OCI-LY7 (cell line): ENCODE measurements at regions not wholly inside any gene's neighbourhood (a gene's known extent, or its start where the extent isn't known, plus 50 kb on each side); places are given as distances from the start of the nearest gene placed in this dataset.

Experiments
- BruUV-seq: library from RNA; stranded (reverse); fragments of 400-500 nt; replicated peaks from 2 replicates; lab custom pipeline; 2021; lab: Mats Ljungman, UMichigan
- CTCF ChIA-PET: fragments of 300-600 bp; sonication (Branson Sonifier 250); formaldehyde crosslinking; loops from one replicate; lab custom pipeline; 2022; ENCODE audit warnings: antibody characterized with exemption; ENCODE audit not compliant: unreplicated experiment; lab: Charles Lee
- POLR2A ChIA-PET: fragments of 300-600 bp; sonication (Branson Sonifier 250); formaldehyde crosslinking; loops from one replicate; lab custom pipeline; 2022; ENCODE audit warnings: antibody characterized with exemption; lab: Charles Lee
- DNase-seq: peaks from one replicate; pipeline ENCODE4 v3.0.0-alpha.2; 2015; ENCODE audit warnings: low spot score
- H2AFZ ChIP-seq: fragments of 200-600 bp; sonication (generic), shearing (Covaris generic); 2 replicates; pipeline ENCODE4 v1.6.1; 2014; ENCODE audit warnings: mild to moderate bottlenecking, antibody characterized with exemption, low read length, moderate library complexity
- H3K27ac ChIP-seq: fragments of 200-600 bp; sonication (generic); 2 replicates; pipeline ENCODE4 v1.5.1; 2014; ENCODE audit warnings: mixed run types, low read depth, mild to moderate bottlenecking, moderate library complexity, low read length, inconsistent platforms; ENCODE audit not compliant: poor library complexity, severe bottlenecking
- H3K36me3 ChIP-seq: fragments of 200-600 bp; sonication (generic); 2 replicates; pipeline ENCODE4 v1.6.1; 2014; ENCODE audit warnings: mild to moderate bottlenecking, antibody characterized with exemption, low read length, moderate library complexity, mixed read lengths; ENCODE audit not compliant: insufficient read depth
- H3K4me1 ChIP-seq: fragments of 200-600 bp; sonication (generic); 2 replicates; pipeline ENCODE4 v1.5.1; 2014; ENCODE audit warnings: mild to moderate bottlenecking, low read length; ENCODE audit not compliant: insufficient read depth, poor library complexity, severe bottlenecking
- H3K4me2 ChIP-seq: fragments of 200-600 bp; sonication (generic); 2 replicates; pipeline ENCODE4 v1.6.1; 2014; ENCODE audit warnings: mild to moderate bottlenecking, low read length
- H3K4me3 ChIP-seq: fragments of 200-600 bp; sonication (generic); 2 replicates; pipeline ENCODE4 v1.5.1; 2014; ENCODE audit warnings: mild to moderate bottlenecking, low read depth, low read length; ENCODE audit not compliant: poor library complexity, severe bottlenecking
- H3K79me2 ChIP-seq: fragments of 200-600 bp; sonication (generic); 2 replicates; pipeline ENCODE4 v1.6.1; 2016; ENCODE audit warnings: low read depth, mild to moderate bottlenecking, low read length, moderate library complexity, mixed read lengths; ENCODE audit not compliant: insufficient read depth
- H3K9me2 ChIP-seq: fragments of 200-600 bp; sonication (generic); 2 replicates; pipeline ENCODE4 v1.6.1; 2016; ENCODE audit warnings: mild to moderate bottlenecking, low read length, mixed read lengths; ENCODE audit not compliant: insufficient read depth
- H3K9me3 ChIP-seq: fragments of 200-600 bp; sonication (generic); 2 replicates; pipeline ENCODE4 v1.6.1; 2014; ENCODE audit warnings: mild to moderate bottlenecking, mixed run types, low read length, mixed read lengths
- H4K20me1 ChIP-seq: fragments of 200-600 bp; sonication (generic); 2 replicates; pipeline ENCODE4 v1.6.1; 2014; ENCODE audit warnings: mild to moderate bottlenecking, antibody characterized with exemption, low read length, moderate library complexity, mixed read lengths; ENCODE audit not compliant: insufficient read depth
- EZH2phosphoT487 ChIP-seq: fragments of 200-600 bp; sonication (generic); IDR thresholded peaks from 2 replicates; pipeline ENCODE4 v1.6.1; 2018; ENCODE audit warnings: low read depth, borderline replicate concordance, mild to moderate bottlenecking, mixed run types, antibody characterized with exemption, low read length, moderate library complexity, mixed read lengths
- intact Hi-C: fragments of 100-400 bp; cut with micrococcal nuclease; formaldehyde crosslinking; loops from one replicate; pipeline ENCODE4 v1.10.0; 2022; ENCODE audit not compliant: unreplicated experiment
- TF ChIP-seq, protein P1 (sequence below): fragments of 200-600 bp; sonication (generic); conservative IDR thresholded peaks from 2 replicates; pipeline ENCODE4 v1.5.1; 2014; ENCODE audit warnings: mild to moderate bottlenecking, antibody characterized with exemption, low read length, moderate library complexity, mixed read lengths

DNA sequence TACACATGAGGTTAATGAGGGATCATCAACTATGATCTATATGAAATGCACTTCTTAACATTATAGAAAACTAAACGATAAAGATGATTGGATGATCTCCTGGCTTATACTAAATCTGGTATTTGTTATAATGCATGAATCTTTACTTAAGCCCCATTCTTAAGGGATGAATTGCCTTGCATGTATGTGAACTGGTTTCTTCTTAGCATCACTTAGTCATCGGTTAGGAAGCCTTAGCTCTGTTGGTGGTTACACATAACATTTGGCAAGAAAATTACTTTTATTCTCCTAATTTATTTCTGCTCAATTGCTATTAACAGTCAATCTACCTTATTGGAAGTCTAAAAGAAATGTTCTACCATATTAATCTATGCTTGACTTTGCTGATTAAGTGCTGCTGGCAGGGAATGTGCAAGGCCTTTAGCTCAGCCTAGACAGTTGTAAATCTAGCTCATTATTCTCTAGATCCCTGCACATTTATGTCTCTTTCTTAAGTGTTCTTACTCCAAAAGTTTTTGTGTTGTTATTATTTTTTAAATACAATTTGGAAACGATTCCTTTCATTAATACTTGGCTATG is 356.0 kb downstream of the ZPLD1 start:
- intact Hi-C loops = no loop called here
- no peaks in the 10 kb centered on the region for H3K4me1 ChIP-seq
- ChIA-PET POLR2A (no interaction called here), CTCF (no interaction called here)
- H3K4me2 ChIP-seq = no peak overlapping the region
- no TSS peak for BruUV-seq
- no peaks in the 10 kb centered on the region for H3K79me2 ChIP-seq
- no peak for TF ChIP-seq EZH2phosphoT487
- TF ChIP-seq, protein P1, sequence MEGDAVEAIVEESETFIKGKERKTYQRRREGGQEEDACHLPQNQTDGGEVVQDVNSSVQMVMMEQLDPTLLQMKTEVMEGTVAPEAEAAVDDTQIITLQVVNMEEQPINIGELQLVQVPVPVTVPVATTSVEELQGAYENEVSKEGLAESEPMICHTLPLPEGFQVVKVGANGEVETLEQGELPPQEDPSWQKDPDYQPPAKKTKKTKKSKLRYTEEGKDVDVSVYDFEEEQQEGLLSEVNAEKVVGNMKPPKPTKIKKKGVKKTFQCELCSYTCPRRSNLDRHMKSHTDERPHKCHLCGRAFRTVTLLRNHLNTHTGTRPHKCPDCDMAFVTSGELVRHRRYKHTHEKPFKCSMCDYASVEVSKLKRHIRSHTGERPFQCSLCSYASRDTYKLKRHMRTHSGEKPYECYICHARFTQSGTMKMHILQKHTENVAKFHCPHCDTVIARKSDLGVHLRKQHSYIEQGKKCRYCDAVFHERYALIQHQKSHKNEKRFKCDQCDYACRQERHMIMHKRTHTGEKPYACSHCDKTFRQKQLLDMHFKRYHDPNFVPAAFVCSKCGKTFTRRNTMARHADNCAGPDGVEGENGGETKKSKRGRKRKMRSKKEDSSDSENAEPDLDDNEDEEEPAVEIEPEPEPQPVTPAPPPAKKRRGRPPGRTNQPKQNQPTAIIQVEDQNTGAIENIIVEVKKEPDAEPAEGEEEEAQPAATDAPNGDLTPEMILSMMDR = no peak
- no peak overlapping the region for H2AFZ ChIP-seq
- H3K4me3 ChIP-seq = no peak overlapping the region
- H3K36me3 ChIP-seq = no peaks in the 10 kb centered on the region
- H3K9me3 ChIP-seq = no peaks in the 10 kb centered on the region
- H3K27ac ChIP-seq = no peak overlapping the region
- no peaks in the 10 kb centered on the region for H3K9me2 ChIP-seq
- no peak for DNase-seq
- no peaks in the 10 kb centered on the region for H4K20me1 ChIP-seq

DNA sequence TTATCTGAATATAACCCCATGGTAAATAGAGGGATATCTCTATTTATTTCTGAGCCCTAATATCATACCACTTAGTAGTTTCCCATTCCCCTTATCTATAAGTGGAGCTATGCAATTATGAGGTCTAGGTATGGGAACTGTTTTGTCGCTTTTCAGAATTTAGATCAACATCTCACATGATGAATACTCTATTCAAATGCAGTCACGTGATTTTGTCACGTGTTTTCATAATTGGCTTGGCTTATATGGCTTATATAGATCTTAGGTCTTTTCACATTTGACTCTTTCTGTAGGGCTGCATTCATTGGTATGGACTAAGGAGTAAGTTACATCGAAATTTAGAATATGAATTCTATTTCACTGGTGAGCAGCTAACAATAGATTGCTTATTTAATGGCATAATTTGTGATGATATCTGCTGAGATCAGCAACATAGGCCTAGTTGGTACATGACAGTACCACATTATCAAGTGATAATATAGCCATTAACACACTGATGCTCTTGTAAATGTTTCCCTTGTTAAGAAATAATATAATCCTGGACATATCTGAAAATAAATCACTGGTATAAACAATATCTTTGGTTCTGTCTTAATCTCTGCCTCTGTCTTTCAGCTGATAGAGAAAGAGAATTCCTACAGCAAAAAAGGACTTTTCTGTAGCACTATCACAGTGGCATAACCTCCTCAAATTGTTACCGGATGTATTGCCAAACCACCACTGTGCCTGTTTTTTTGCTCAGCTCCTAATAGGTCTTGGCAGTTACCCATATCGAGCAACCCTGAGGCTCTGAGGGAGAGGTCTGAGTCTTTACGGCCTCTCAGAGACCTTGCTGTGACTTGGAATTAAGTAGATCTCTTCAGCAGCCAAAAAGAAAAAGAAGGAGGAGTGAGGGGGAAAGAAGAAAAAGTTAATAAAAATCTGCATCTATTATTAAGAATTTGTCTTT is 357.1 kb downstream of the ZPLD1 start:
- intact Hi-C loops = no loop called here
- Histone ChIP-seq H3K9me3 (no peaks in the 10 kb centered on the region), H3K4me3 (no peak overlapping the region), H3K9me2 (no peaks in the 10 kb centered on the region), H3K79me2 (no peaks in the 10 kb centered on the region), H3K27ac (no peak overlapping the region), H2AFZ (no peak overlapping the region), H3K36me3 (no peaks in the 10 kb centered on the region), H3K4me2 (no peak overlapping the region), H4K20me1 (no peaks in the 10 kb centered on the region), H3K4me1 (no peaks in the 10 kb centered on the region)
- ChIA-PET CTCF (no interaction called here), POLR2A (no interaction called here)
- BruUV-seq = no TSS peak
- TF ChIP-seq, protein P1 = no peak
- no peak for TF ChIP-seq EZH2phosphoT487
- DNase-seq = no peak

DNA sequence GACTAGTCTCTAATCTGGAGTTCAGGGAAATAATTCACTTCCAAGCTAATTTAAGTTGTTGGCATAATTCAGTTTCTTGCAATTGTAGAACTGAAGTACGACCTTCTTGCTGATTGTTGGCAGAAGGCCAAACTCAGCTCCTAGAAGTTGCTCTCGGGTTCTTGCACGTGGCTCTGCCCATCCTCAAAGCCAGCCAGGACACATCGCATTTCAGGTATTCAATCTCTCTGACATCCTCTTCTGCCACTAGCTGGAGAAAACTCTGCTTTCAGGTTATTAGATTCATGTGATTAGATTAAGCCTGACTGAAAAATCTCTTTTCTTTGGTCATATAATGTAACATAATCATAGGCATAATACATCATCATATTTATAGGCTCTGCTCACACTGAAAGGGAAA is 362.0 kb downstream of the ZPLD1 start:
- CTCF ChIA-PET = no interaction called here
- H4K20me1 ChIP-seq = no peaks in the 10 kb centered on the region
- no TSS peak for BruUV-seq
- H3K4me2 ChIP-seq = no peak overlapping the region
- no peaks in the 10 kb centered on the region for H3K9me3 ChIP-seq
- POLR2A ChIA-PET = no interaction called here
- no peak for DNase-seq
- TF ChIP-seq, protein P1 = no peak
- no peak for TF ChIP-seq EZH2phosphoT487
- no peaks in the 10 kb centered on the region for H3K9me2 ChIP-seq
- no peaks in the 10 kb centered on the region for H3K4me1 ChIP-seq
- no peak overlapping the region for H2AFZ ChIP-seq
- intact Hi-C loops = no loop called here
- no peak overlapping the region for H3K4me3 ChIP-seq
- no peaks in the 10 kb centered on the region for H3K36me3 ChIP-seq
- H3K27ac ChIP-seq = no peak overlapping the region
- no peaks in the 10 kb centered on the region for H3K79me2 ChIP-seq
